A673 (cell line): ENCODE measurements at regions not wholly inside any gene's neighbourhood (a gene's known extent, or its start where the extent isn't known, plus 50 kb on each side); places are given as distances from the start of the nearest gene placed in this dataset.

Experiments used
- EZH2 ChIP-seq: fragments of 200-600 bp; sonication (generic); IDR thresholded peaks from 2 replicates; pipeline ENCODE4 v1.6.1; 2017; ENCODE audit warnings: borderline replicate concordance, low read depth, mild to moderate bottlenecking, mixed read lengths, antibody characterized with exemption, low read length; ENCODE audit not compliant: poor library complexity, severe bottlenecking
- TF ChIP-seq, protein P1 (sequence below): fragments of 300-800, 200-600 bp; sonication (generic); conservative IDR thresholded peaks from 2 replicates; pipeline ENCODE4 v1.5.1; 2017; ENCODE audit warnings: low read depth, mild to moderate bottlenecking, antibody characterized with exemption, low read length, moderate library complexity, mixed read lengths

- TF ChIP-seq, protein P1, sequence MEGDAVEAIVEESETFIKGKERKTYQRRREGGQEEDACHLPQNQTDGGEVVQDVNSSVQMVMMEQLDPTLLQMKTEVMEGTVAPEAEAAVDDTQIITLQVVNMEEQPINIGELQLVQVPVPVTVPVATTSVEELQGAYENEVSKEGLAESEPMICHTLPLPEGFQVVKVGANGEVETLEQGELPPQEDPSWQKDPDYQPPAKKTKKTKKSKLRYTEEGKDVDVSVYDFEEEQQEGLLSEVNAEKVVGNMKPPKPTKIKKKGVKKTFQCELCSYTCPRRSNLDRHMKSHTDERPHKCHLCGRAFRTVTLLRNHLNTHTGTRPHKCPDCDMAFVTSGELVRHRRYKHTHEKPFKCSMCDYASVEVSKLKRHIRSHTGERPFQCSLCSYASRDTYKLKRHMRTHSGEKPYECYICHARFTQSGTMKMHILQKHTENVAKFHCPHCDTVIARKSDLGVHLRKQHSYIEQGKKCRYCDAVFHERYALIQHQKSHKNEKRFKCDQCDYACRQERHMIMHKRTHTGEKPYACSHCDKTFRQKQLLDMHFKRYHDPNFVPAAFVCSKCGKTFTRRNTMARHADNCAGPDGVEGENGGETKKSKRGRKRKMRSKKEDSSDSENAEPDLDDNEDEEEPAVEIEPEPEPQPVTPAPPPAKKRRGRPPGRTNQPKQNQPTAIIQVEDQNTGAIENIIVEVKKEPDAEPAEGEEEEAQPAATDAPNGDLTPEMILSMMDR, result no peak
- TF ChIP-seq EZH2, result no peak
Observed at GRCh38 chr15:94145046-94145445, 86.3 kb upstream of the MCTP2 start.
